Spinal cord (tissue), 9 donors: ENCODE measurements at regions not wholly inside any gene's neighbourhood (a gene's known extent, or its start where the extent isn't known, plus 50 kb on each side); places are given as distances from the start of the nearest gene placed in this dataset.
"Not testable (repeated sequence)": the region's sequence is repeated elsewhere in the genome, so short reads cannot be mapped to it uniquely, and the experiment has no call there.

ENCODE experiments used
- DNase-seq, 6 donors: peaks; one replicate each; pipeline versions ENCODE4 v3.0.0 to v3.0.0-alpha.2; 2013 to 2015; ENCODE audit warnings: low spot score in 6 of 6, low read depth in 4 of 6
- H3K27ac ChIP-seq: one replicate; pipeline ENCODE4 v1.5.1; 2013; ENCODE audit warnings: low read depth, low read length, control low read depth
- H3K27me3 ChIP-seq: one replicate; pipeline ENCODE4 v1.6.1; 2013; ENCODE audit warnings: low read length; ENCODE audit not compliant: control insufficient read depth, insufficient read depth
- H3K36me3 ChIP-seq: one replicate; pipeline ENCODE4 v1.6.1; 2013; ENCODE audit warnings: low read length; ENCODE audit not compliant: control insufficient read depth, insufficient read depth
- H3K4me1 ChIP-seq: one replicate; pipeline ENCODE4 v1.6.1; 2013; ENCODE audit warnings: low read length; ENCODE audit not compliant: control insufficient read depth, insufficient read depth
- H3K4me3 ChIP-seq: one replicate; pipeline ENCODE4 v1.5.1; 2013; ENCODE audit warnings: low read depth, low read length, control low read depth
- H3K9me3 ChIP-seq: one replicate; pipeline ENCODE4 v1.6.1; 2013; ENCODE audit warnings: low read length; ENCODE audit not compliant: control insufficient read depth, insufficient read depth
- WGBS: methylation state at CpG from one replicate; pipeline ENCODE4 v1.1.5; 2013; ENCODE audit warnings: missing lambda C conversion rate; ENCODE audit not compliant: insufficient coverage; 5-methylcytosine and 5-hydroxymethylcytosine counted together
- donor health status: healthy.

GRCh38 chr2:55773651-55774050 is 80.0 kb upstream of the PNPT1 start:
- not testable (repeated sequence) for H3K9me3 ChIP-seq, H3K27ac ChIP-seq, H3K27me3 ChIP-seq, H3K4me1 ChIP-seq, H3K4me3 ChIP-seq, DNase-seq, H3K36me3 ChIP-seq
- WGBS: no CpG with 5 or more reads among the region's 31 CpGs

DNA sequence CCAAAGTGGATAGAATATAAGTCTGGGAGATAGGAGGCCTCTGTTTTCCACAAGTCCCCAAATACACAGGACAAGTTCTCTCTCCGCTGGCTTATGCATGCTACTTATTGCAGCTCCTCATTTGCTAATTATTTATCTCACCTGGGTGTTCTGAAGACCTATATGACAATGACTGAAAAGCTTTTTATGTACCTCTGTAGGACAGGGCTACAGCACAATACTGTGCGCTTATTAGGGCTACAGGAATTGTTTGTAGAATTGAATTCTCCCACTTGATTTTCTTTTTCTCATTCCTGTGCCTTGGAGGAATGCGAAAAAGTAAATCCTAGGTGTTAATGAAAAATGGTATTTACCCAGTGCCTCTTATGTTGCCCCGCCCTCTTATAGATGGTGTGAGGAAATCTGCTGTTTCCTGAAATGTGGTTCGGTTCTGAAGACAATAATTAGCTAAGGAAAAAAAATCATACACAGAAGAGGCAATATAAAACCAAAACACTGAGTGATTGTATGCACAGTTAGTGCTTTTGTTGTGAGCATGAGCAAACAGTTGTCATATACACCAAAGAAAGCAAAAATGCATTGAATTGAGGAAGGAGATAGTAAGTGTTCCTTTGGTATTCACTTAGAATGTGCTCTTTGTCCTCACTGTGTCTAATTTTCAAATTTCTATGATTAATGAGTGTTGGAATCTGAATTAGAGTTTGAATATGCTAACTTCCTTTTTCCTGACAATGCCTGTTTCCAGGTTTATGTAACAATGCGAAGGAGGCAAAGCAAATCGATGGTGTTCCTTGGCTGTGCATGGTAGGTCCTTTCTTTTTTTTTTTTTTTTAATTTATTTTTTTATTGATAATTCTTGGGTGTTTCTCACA is 78.7 kb upstream of the PNPT1 start:
- no peak overlapping the region for H3K4me3 ChIP-seq
- H3K36me3 ChIP-seq: no peaks in the 10 kb centered on the region
- no peaks in the 10 kb centered on the region for H3K4me1 ChIP-seq
- no CpG with 5 or more reads among the region's 7 CpGs for WGBS
- H3K27me3 ChIP-seq: no peaks in the 10 kb centered on the region
- no peaks in the 10 kb centered on the region for H3K9me3 ChIP-seq
- DNase-seq: no peak
- no peak overlapping the region for H3K27ac ChIP-seq

- Histone ChIP-seq H3K27ac (no peak overlapping the region), H3K4me3 (no peak overlapping the region), H3K27me3 (no peaks in the 10 kb centered on the region), H3K4me1 (no peaks in the 10 kb centered on the region), H3K9me3 (no peaks in the 10 kb centered on the region), H3K36me3 (no peaks in the 10 kb centered on the region)
- peak in 3 of 6 donors; percentile 4 to 80 (median 44) for DNase-seq
- WGBS: no CpG with 5 or more reads among the region's 2 CpGs
These were observed 78.0 kb upstream of the PNPT1 start for GRCh38 chr2:55771612-55772011.

- Histone ChIP-seq H3K27me3 (no peaks in the 10 kb centered on the region), H3K27ac (no peak overlapping the region), H3K36me3 (no peaks in the 10 kb centered on the region), H3K4me3 (no peak overlapping the region), H3K9me3 (no peaks in the 10 kb centered on the region), H3K4me1 (no peaks in the 10 kb centered on the region)
- no peak for DNase-seq
- WGBS: no CpG with 5 or more reads among the region's 2 CpGs
These were observed 75.3 kb upstream of the PNPT1 start for GRCh38 chr2:55768991-55769390.

DNA sequence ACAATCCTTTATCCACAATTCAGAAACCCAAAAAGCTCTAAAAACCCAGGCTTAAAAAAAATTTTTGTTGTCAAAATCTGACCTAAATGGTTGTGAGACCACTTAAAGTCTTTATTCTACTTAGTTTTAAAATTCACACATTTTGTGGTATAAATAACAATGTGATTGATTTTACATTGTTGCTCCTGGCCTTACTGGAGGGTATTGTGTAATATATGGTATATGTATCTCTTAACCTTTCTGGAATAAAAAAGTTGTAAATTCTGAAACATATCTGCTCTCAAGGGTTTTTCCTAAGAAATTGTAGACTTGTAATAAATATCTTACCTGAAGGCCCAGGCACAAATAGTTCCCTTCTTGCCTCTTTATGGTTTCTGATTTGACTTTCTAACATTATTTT is 73.3 kb upstream of the PNPT1 start:
- H3K9me3 ChIP-seq: no peaks in the 10 kb centered on the region

DNA sequence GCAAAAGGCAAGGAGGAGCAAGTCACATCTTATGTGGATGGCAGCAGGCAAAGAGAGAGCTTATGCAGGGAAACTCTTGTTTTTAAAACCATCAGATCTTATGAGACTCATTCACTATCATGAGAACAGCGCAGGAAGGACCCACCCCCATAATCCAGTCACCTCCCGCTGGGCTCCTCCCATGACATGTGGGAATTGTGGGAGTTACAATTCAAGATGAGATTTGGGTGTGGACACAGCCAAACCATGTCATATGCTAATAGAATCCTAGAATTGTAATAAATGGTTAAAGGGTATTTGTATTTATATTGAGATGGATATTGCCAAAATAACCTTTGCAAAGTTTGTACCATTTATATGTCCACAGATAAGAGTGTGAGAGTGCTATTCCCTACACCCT is 72.1 kb upstream of the PNPT1 start:
- H3K27me3 ChIP-seq, H3K4me3 ChIP-seq, H3K9me3 ChIP-seq, H3K27ac ChIP-seq, H3K36me3 ChIP-seq, H3K4me1 ChIP-seq, DNase-seq: not testable (repeated sequence)
- WGBS: no CpG with 5 or more reads among the region's 2 CpGs

More for the DNA sequence above, 73.3 kb upstream of the PNPT1 start:
- Histone ChIP-seq H3K27me3 (no peaks in the 10 kb centered on the region), H3K27ac (no peak overlapping the region), H3K4me3 (no peak overlapping the region), H3K36me3 (no peaks in the 10 kb centered on the region), H3K4me1 (no peaks in the 10 kb centered on the region)
- DNase-seq: no peak

- Histone ChIP-seq H3K4me3 (no peak overlapping the region), H3K9me3 (no peaks in the 10 kb centered on the region), H3K27me3 (no peaks in the 10 kb centered on the region), H3K27ac (no peak overlapping the region), H3K36me3 (no peaks in the 10 kb centered on the region), H3K4me1 (no peaks in the 10 kb centered on the region)
- DNase-seq: no peak
- WGBS: 100% methylated on average over 1 of the region's 1 CpG
These were observed 70.1 kb upstream of the PNPT1 start for GRCh38 chr2:55763721-55764120.

GRCh38 chr2:55761526-55761925 is 67.9 kb upstream of the PNPT1 start:
- no peaks in the 10 kb centered on the region for H3K27me3 ChIP-seq
- H3K4me1 ChIP-seq: no peaks in the 10 kb centered on the region
- no peaks in the 10 kb centered on the region for H3K36me3 ChIP-seq
- DNase-seq: no peak
- no peaks in the 10 kb centered on the region for H3K9me3 ChIP-seq
- WGBS: no CpG with 5 or more reads among the region's 2 CpGs
- H3K4me3 ChIP-seq: no peak overlapping the region
- no peak overlapping the region for H3K27ac ChIP-seq

DNA sequence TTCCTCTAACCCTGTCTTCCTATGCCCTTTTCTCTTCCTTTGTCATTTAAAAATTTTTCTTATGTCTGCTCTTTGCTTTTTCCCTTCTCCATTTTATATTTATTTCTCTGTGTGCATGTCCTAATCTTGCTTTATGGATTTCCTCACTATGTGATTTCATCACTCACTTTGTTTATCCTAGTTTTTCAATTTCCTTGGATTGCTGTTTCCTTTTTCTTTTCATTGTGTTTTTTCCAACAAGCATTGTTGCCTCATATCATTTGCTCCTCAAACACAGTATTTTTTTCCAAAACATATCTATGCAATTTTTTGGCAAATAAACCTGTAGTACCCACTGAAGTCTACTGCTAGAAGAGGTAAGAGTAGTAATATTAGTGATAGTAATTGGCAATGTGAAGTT is 67.4 kb upstream of the PNPT1 start:
- Histone ChIP-seq H3K9me3 (no peaks in the 10 kb centered on the region), H3K27me3 (no peaks in the 10 kb centered on the region), H3K4me1 (no peaks in the 10 kb centered on the region), H3K4me3 (no peak overlapping the region), H3K27ac (no peak overlapping the region), H3K36me3 (no peaks in the 10 kb centered on the region)
- no peak for DNase-seq

GRCh38 chr2:55760125-55760524 is 66.5 kb upstream of the PNPT1 start:
- H3K9me3 ChIP-seq: no peaks in the 10 kb centered on the region
- no peaks in the 10 kb centered on the region for H3K4me1 ChIP-seq
- WGBS: no CpG with 5 or more reads among the region's 2 CpGs
- no peaks in the 10 kb centered on the region for H3K36me3 ChIP-seq
- H3K27ac ChIP-seq: no peak overlapping the region
- H3K27me3 ChIP-seq: no peaks in the 10 kb centered on the region
- no peak overlapping the region for H3K4me3 ChIP-seq
- DNase-seq: no peak
